Right forelimb (tissue), 1 donor: ENCODE measurements at regions not wholly inside any gene's neighbourhood (a gene's known extent, or its start where the extent isn't known, plus 50 kb on each side); places are given as distances from the start of the nearest gene placed in this dataset.
"Not testable (repeated sequence)": the region's sequence is repeated elsewhere in the genome, so short reads cannot be mapped to it uniquely, and the experiment has no call there.

Experiments
- DNase-seq: peaks from one replicate; pipeline ENCODE4 v3.0.0-alpha.2; 2018

- DNase-seq, result no peak
Measured at GRCh38 chr11:90606721-90607120, 383.9 kb upstream of the CHORDC1 start.

DNA sequence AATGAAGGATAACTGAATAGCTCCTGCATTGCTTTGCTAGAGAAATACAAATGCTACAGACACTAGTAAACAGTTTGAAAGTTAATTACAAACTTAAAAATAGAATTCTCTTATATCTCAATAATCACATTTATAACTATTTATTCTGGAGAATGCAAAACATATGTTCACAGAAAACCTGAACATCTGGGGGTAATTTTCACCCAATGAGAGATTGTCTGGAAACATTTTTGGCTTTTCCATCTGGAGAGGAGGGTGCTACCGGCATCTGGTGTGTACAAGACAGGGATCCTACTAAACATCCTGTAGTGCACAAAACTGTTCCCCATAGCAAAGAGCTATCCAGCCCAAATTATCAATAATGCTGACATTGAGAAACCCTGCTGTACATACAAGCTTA is 378.4 kb upstream of the CHORDC1 start:
- DNase-seq, result no peak

DNA sequence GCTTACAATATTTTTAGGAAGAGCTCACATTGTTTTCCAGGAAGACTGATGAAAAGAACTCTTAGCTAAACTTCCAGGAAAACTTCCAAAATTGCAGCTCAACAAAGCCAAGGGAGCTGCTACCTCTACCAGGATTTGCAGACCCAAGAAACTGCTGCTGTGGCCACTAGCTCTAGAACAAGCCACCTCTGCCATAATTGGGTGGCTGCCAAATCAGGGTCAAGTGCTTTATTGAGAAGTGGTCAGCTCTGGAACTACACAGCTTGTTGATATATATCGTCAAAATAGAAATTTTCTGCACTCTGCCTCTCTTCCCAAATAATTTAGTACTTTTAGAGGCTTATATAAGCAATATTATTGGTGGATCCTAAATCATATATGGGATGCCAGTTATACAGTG is 371.8 kb upstream of the CHORDC1 start:
- no peak for DNase-seq

DNA sequence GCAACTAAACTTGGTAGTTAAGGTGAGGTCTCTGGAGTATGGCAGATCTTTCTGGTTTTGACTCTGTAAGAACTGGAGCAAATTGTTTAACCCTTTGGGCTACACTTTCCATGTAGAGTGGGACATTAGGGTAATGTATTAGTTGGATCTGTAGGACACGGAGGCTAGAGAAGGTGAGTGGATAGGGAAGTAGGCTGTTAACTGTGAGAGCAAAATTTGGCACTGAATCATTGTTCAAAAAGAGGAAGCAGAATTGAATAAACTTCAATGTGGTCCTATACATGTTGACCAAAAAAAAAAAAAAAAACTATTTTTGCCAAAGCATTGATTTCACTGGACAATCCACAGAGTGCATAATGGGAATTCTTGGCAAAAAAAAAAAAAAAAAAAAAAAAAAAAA is 370.2 kb upstream of the CHORDC1 start:
- no peak for DNase-seq

- no peak for DNase-seq
Measured at GRCh38 chr11:90590286-90590685, 367.4 kb upstream of the CHORDC1 start.

DNA sequence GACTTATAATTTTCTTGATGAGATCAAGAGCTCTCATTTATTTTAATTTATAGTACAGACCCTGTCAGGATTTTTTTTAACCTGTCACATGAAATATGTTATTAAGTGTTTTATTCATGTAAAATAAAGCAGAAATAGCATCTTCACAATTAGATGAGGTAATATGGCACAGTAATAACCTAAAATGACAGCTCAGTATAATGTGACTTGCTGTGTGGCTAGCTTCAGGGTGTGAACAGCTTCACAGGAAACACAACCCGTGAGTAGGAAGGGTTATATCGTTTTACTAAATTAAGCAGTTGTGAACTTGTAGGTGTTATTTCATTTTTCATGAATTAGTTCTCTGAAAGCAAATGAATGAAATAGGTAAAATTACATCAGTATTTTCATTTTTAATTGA is 366.9 kb upstream of the CHORDC1 start:
- no peak for DNase-seq

DNA sequence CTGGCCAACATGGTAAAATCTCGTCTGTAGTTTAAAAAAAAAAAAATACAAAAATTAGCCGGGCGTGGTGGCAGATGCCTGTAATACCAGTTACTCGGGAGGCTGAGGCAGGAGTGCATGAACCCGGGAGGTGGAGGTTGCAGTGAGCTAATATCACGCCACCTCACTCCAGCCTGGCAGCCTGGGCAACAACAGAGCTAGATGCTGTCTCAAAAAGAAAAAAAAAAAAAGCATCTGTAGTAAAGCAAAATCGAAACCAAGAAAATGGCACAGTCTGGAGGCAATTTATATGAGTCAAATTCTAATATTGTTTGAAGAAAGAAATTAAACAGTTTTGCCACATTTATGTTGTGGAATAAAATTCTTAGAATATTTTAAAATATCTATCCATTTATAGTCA is 365.0 kb upstream of the CHORDC1 start:
- DNase-seq, result no peak

DNA sequence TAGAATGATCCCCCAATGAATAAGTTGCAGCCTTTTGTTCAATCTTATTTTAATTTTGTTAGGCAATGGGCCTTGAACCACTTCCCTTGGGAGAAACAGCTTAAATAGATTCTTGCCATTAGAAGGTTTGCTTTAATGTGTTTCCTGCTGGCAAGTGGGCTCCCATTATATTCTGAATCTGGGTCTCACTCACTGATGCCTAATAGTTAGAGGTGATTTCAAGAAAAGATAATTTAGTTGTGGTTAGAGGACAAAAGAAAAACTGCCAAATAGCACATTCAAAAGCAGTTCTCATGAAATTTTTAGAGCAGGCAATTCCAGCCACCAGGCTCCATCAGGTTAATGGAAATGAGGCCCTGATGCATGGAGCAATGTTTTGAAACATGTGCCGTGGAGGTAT is 362.6 kb upstream of the CHORDC1 start:
- no peak for DNase-seq

- DNase-seq, result not testable (repeated sequence)
Measured at GRCh38 chr11:90582999-90583398, 360.1 kb upstream of the CHORDC1 start.

GRCh38 chr11:90564531-90564930 is 341.7 kb upstream of the CHORDC1 start:
- DNase-seq, result no peak

GRCh38 chr11:90558328-90558865 is 335.5 kb upstream of the CHORDC1 start:
- DNase-seq, result no peak

GRCh38 chr11:90556606-90557005 is 333.8 kb upstream of the CHORDC1 start:
- DNase-seq, result no peak

GRCh38 chr11:90556026-90556425 is 333.2 kb upstream of the CHORDC1 start:
- DNase-seq, result no peak

GRCh38 chr11:90555477-90555876 is 332.6 kb upstream of the CHORDC1 start:
- no peak for DNase-seq

- DNase-seq, result no peak
Measured at GRCh38 chr11:90542092-90542491, 319.2 kb upstream of the CHORDC1 start.

GRCh38 chr11:90536301-90536700 is 313.5 kb upstream of the CHORDC1 start:
- no peak for DNase-seq

DNA sequence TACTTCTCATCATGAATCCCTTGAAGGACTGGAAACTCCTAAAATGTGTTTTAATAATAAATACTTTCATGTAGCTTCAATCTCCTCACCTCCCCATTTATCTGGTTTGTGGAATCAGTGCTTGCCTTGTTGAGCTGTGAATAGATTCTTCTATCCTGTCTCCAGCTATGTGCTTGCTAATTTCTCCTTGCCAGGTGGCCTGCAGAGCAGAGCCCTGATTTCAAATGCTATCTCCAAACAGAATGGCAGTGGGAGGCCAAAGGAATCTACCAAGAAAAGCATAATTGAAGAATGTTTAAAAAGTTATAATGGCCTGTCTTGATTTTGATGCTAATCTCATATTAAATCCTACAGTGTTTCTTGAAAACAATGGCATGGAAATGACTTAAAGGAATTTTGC is 309.3 kb upstream of the CHORDC1 start:
- no peak for DNase-seq

- no peak for DNase-seq
Measured at GRCh38 chr11:90531001-90531400, 308.2 kb upstream of the CHORDC1 start.

GRCh38 chr11:90525962-90526361 is 303.1 kb upstream of the CHORDC1 start:
- no peak for DNase-seq

DNA sequence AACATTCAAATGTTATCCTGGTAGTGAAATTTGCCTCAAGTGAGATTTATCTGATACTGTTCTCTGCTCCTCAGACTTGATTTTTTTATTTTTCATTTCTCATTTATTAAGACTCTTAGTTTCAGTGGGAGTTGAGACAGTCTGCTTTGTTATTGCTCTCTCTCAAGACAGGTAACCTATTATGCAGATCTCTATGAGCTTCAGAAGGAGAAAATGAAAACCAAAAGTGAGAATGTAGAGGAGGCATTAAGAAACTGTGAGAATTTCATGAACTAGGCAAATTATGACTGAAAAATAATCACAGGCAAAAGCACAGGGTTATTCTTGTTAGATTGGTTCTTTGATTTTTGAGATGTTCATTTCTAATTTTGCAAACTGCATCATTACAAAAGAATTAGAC is 290.0 kb upstream of the CHORDC1 start:
- DNase-seq, result no peak

DNA sequence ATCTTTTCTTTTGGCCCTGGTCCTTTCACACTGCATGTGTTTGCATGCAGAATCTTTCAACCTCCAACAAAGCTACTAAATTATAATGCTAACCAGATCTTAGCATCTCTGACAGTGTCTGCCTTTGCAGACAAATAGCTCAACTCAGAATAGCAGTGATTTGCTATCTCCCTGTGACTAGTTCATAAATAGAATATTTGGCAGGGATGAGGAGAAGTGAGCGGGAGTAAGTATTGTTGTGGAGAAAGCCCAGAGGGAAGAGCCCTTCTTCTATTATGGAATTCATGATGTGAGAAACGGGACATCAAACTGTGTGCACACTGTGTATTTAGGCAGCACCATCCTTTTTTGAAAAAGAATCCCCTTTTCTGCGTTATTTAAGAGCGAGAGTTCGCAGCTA is 288.0 kb upstream of the CHORDC1 start:
- DNase-seq, result no peak

- DNase-seq, result no peak
Measured at GRCh38 chr11:90500922-90501568, 278.2 kb upstream of the CHORDC1 start.

- no peak for DNase-seq
Measured at GRCh38 chr11:90496722-90497121, 273.9 kb upstream of the CHORDC1 start.

- DNase-seq, result no peak
Measured at GRCh38 chr11:90493379-90493778, 270.5 kb upstream of the CHORDC1 start.

DNA sequence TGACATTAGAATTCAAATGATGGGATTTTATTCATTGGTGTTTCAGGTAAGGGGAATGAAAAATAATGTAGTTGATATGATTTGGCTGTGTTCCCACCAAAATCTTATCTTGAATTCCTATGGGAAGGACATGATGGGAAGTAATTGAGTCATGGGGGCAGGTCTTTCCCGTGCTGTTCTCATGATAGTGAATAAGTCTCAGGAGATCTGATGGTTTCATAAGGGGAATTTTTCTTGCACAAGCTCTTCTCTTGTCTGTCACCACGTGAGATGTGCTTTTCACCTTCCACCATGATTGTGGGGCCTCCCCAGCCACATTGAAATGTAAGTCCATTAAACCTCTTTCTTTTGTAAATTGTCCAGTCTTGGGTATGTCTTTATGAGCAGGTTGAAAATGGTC is 268.6 kb upstream of the CHORDC1 start:
- DNase-seq, result no peak
